ENCODE measurements at regions not wholly inside any gene's neighbourhood (a gene's known extent, or its start where the extent isn't known, plus 50 kb on each side); places are given as distances from the start of the nearest gene placed in this dataset.

DNA sequence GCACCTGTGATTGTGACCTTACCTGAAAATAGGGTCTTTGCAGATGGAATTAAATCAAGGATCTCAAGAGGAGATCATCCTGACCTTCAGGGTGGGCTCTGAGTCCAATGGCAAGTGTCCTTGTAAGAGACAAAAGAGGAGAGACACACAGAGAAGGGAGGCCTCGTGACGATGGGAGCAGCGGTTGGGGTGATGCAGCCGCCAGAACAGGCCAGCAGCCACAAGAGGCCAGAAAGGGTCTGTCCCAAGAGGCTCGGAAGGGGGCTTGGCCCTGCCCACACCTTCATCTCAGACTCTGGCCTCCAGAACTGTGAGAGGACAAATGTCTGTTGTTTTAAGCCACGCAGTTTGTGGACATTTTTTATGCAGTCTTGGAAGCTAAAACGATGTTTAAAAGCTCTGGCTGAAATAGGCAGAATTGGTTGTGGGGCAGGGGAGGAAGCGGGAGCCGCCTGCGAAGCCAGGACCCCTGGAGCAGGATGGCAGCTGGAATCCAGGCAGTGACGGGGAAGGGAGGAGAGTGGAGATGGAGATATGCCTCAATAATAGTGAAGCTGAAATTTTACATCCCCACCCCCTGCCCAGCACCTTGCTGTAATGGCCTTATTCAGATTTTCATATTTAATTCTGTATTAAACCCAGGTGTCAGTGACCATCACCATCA, 216.4 kb downstream of the ANKRD60 start:
- TF ChIP-seq, protein P1, sequence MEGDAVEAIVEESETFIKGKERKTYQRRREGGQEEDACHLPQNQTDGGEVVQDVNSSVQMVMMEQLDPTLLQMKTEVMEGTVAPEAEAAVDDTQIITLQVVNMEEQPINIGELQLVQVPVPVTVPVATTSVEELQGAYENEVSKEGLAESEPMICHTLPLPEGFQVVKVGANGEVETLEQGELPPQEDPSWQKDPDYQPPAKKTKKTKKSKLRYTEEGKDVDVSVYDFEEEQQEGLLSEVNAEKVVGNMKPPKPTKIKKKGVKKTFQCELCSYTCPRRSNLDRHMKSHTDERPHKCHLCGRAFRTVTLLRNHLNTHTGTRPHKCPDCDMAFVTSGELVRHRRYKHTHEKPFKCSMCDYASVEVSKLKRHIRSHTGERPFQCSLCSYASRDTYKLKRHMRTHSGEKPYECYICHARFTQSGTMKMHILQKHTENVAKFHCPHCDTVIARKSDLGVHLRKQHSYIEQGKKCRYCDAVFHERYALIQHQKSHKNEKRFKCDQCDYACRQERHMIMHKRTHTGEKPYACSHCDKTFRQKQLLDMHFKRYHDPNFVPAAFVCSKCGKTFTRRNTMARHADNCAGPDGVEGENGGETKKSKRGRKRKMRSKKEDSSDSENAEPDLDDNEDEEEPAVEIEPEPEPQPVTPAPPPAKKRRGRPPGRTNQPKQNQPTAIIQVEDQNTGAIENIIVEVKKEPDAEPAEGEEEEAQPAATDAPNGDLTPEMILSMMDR (IDR thresholded peaks at IDR 0.05; ENCODE audit: low read length) = no peak
- TF ChIP-seq EZH2 (IDR thresholded peaks at IDR 0.05; ENCODE audit: borderline replicate concordance, low read length) = no peak
- H3K9ac ChIP-seq (ENCODE audit: low read length) = no peak overlapping the region
- no peaks in the 10 kb centered on the region for H3K27me3 ChIP-seq (ENCODE audit: insufficient read depth, low read length)
- no peaks in the 10 kb centered on the region for H4K20me1 ChIP-seq (ENCODE audit: insufficient read depth, low read length)
- H3K4me3 ChIP-seq (ENCODE audit: low read depth, low read length, poor library complexity, severe bottlenecking) = no peak overlapping the region
- no peaks in the 10 kb centered on the region for H3F3A ChIP-seq (ENCODE audit: insufficient read depth, low read length)
- no peaks in the 10 kb centered on the region for H3K9me2 ChIP-seq (ENCODE audit: low read depth, low read length)
- H3K9me3 ChIP-seq (ENCODE audit: low read length) = no peaks in the 10 kb centered on the region
- no peaks in the 10 kb centered on the region for H3K79me2 ChIP-seq (ENCODE audit: insufficient read depth, low read length)
- H3K4me2 ChIP-seq (ENCODE audit: low read length) = no peak overlapping the region
- no peaks in the 10 kb centered on the region for H3K36me3 ChIP-seq (ENCODE audit: insufficient read depth, low read length)
- H3K27ac ChIP-seq (ENCODE audit: low read depth, low read length, poor library complexity, severe bottlenecking) = no peak overlapping the region
- H3K4me1 ChIP-seq (ENCODE audit: insufficient read depth, low read length, severe bottlenecking) = no peaks in the 10 kb centered on the region
- no peak overlapping the region for H2AFZ ChIP-seq (ENCODE audit: low read length)

DNA sequence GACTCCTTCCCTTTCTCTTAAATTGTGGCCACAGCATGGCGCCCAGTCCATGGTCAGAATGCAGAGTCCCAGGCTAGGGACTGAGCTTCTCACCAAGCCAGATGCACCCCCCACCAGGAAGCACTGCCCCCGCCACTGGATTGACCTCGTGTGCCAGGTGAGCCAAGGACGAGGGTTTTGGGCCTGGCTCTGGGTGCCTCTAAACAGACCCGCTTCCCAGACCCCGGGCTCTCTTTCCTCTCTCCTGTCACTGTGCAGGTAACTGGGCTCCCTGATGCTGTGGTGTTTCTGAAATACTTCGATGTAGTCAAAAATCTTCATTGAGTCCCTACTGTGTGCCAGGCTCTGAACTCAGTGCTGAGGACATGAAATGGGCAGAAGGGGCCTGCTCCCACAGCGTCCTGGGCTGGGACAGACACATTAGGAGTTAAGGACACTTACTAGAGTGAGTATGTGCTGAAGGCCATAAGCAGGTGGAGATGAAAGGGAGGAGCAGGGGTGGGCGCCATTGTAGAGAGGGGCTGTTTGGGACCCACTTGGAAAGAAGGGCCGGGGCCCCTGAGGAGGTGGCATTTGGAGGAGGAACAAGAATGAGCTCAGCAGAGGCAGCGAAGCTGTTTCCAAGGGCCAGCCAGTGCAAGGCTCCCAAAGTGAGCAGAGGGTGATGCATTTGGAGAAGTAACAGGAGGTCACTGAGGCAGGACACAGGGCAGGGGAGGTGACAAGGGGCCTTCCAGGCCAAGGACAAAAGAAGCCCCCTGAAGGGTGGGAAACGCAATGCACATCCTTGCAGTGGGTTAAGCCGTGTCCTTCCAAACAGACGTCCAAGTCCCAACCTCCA, 217.1 kb downstream of the ANKRD60 start:
- H3K27ac ChIP-seq (ENCODE audit: low read depth, low read length, poor library complexity, severe bottlenecking) = no peak overlapping the region
- H3K27me3 ChIP-seq (ENCODE audit: insufficient read depth, low read length) = no peaks in the 10 kb centered on the region
- H4K20me1 ChIP-seq (ENCODE audit: insufficient read depth, low read length) = no peaks in the 10 kb centered on the region
- no peak overlapping the region for H3K4me3 ChIP-seq (ENCODE audit: low read depth, low read length, poor library complexity, severe bottlenecking)
- H3K9me2 ChIP-seq (ENCODE audit: low read depth, low read length) = no peaks in the 10 kb centered on the region
- no peaks in the 10 kb centered on the region for H3F3A ChIP-seq (ENCODE audit: insufficient read depth, low read length)
- no peak overlapping the region for H3K4me2 ChIP-seq (ENCODE audit: low read length)
- H3K4me1 ChIP-seq (ENCODE audit: insufficient read depth, low read length, severe bottlenecking) = no peaks in the 10 kb centered on the region
- no peaks in the 10 kb centered on the region for H3K9me3 ChIP-seq (ENCODE audit: low read length)
- no peak overlapping the region for H3K9ac ChIP-seq (ENCODE audit: low read length)
- H3K36me3 ChIP-seq (ENCODE audit: insufficient read depth, low read length) = no peaks in the 10 kb centered on the region
- TF ChIP-seq, protein P1 (IDR thresholded peaks at IDR 0.05; ENCODE audit: low read length) = no peak
- TF ChIP-seq EZH2 (IDR thresholded peaks at IDR 0.05; ENCODE audit: borderline replicate concordance, low read length) = no peak
- no peaks in the 10 kb centered on the region for H3K79me2 ChIP-seq (ENCODE audit: insufficient read depth, low read length)
- H2AFZ ChIP-seq (ENCODE audit: low read length) = no peak overlapping the region

DNA sequence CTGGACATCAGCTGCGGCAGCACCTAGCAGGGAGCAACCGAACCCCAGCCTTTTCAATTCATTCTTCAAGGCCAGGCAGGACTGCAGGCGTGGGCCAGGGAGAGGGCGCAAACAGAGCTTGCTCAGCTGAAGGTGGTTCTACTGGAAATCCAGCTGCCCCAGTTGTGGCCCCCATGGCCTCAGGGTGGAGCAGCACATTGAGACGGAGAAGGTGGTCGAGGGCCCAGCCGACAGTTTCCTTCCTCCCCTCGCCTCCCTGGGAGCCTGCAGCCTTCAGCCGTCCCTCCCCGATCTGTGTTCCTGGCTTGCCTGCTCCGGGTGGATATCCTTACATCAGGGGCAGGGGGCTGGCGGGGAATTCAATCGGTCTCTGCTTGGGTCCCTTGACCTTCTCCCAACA, 217.8 kb downstream of the ANKRD60 start:
- Histone ChIP-seq H3K9me2 (ENCODE audit: low read depth, low read length) (no peaks in the 10 kb centered on the region), H3K4me1 (ENCODE audit: insufficient read depth, low read length, severe bottlenecking) (no peaks in the 10 kb centered on the region), H3K27me3 (ENCODE audit: insufficient read depth, low read length) (no peaks in the 10 kb centered on the region), H3K9ac (ENCODE audit: low read length) (no peak overlapping the region), H3F3A (ENCODE audit: insufficient read depth, low read length) (no peaks in the 10 kb centered on the region), H3K9me3 (ENCODE audit: low read length) (no peaks in the 10 kb centered on the region), H3K36me3 (ENCODE audit: insufficient read depth, low read length) (no peaks in the 10 kb centered on the region), H3K27ac (ENCODE audit: low read depth, low read length, poor library complexity, severe bottlenecking) (no peak overlapping the region), H3K79me2 (ENCODE audit: insufficient read depth, low read length) (no peaks in the 10 kb centered on the region), H3K4me3 (ENCODE audit: low read depth, low read length, poor library complexity, severe bottlenecking) (no peak overlapping the region), H3K4me2 (ENCODE audit: low read length) (no peak overlapping the region), H4K20me1 (ENCODE audit: insufficient read depth, low read length) (no peaks in the 10 kb centered on the region), H2AFZ (ENCODE audit: low read length) (no peak overlapping the region)
- TF ChIP-seq, protein P1 (IDR thresholded peaks at IDR 0.05; ENCODE audit: low read length) = no peak
- no peak for TF ChIP-seq EZH2 (IDR thresholded peaks at IDR 0.05; ENCODE audit: borderline replicate concordance, low read length)

Data from OCI-LY1 (cell line).